HEK293 (cell line): ENCODE measurements at regions not wholly inside any gene's neighbourhood (a gene's known extent, or its start where the extent isn't known, plus 50 kb on each side); places are given as distances from the start of the nearest gene placed in this dataset.

ENCODE experiments used
- CTCF ChIA-PET: fragments of 350-600 bp; formaldehyde crosslinking; extraction: SDS; loops from one replicate; lab custom pipeline; 2021; ENCODE audit warnings: antibody characterized with exemption; lab: Yijun Ruan, JAX
- POLR2A ChIA-PET: fragments of 300-600 bp; formaldehyde crosslinking; extraction: SDS; loops from one replicate; lab custom pipeline; 2020; ENCODE audit warnings: antibody characterized with exemption, inconsistent platforms; lab: Yijun Ruan, JAX
- H3K27ac ChIP-seq: fragments of 200-500 bp; sonication (Bioruptor generic); 2 replicates; pipeline ENCODE4 v1.5.1; 2014; ENCODE audit warnings: low read depth, low read length, control low read depth, inconsistent platforms; ENCODE audit errors: extremely low read depth
- H3K36me3 ChIP-seq, 2 experiments: fragments of 200-500 bp in 1 of 2; sonication (Bioruptor generic) in 1 of 2; 1 replicate in 1 of 2; 2 replicates in 1 of 2; pipeline ENCODE4 v1.5.1; 2014 to 2017; ENCODE audit warnings: inconsistent platforms in 2 of 2, low read length in 2 of 2; ENCODE audit not compliant: control insufficient read depth in 2 of 2, insufficient read depth in 1 of 2
- H3K4me1 ChIP-seq: fragments of 200-500 bp; sonication (Bioruptor generic); 2 replicates; pipeline ENCODE4 v1.5.1; 2014; ENCODE audit warnings: mild to moderate bottlenecking, low read length, inconsistent platforms; ENCODE audit not compliant: control insufficient read depth, insufficient read depth
- H3K4me3 ChIP-seq: 2 replicates; pipeline ENCODE4 v1.5.1; 2011; ENCODE audit warnings: low read depth, mild to moderate bottlenecking, control low read depth, low read length, moderate library complexity
- H3K9me3 ChIP-seq: fragments of 200-500 bp; sonication (Bioruptor generic); 2 replicates; pipeline ENCODE4 v1.5.1; 2014; ENCODE audit warnings: low read depth, low read length, inconsistent platforms; ENCODE audit not compliant: control insufficient read depth, insufficient read depth
- BCL11B ChIP-seq: fragments of 450-650 bp; formaldehyde crosslinking; IDR thresholded peaks from 2 replicates; pipeline ENCODE4 v1.5.1; 2016; ENCODE audit warnings: low read depth, missing biosample characterization, missing genetic modification characterization
- GLIS1 ChIP-seq: fragments of 450-650 bp; formaldehyde crosslinking; IDR thresholded peaks from 2 replicates; pipeline ENCODE4 v1.5.1; 2016; ENCODE audit warnings: missing biosample characterization, missing genetic modification characterization
- KLF17 ChIP-seq: fragments of 450-650 bp; formaldehyde crosslinking; IDR thresholded peaks from 2 replicates; pipeline ENCODE4 v1.5.1; 2016; ENCODE audit warnings: missing biosample characterization, missing genetic modification characterization
- MZF1 ChIP-seq: fragments of 450-650 bp; formaldehyde crosslinking; IDR thresholded peaks from 2 replicates; pipeline ENCODE4 v1.5.1; 2017; ENCODE audit warnings: missing biosample characterization, missing genetic modification characterization, borderline replicate concordance
- OSR2 ChIP-seq: fragments of 450-650 bp; formaldehyde crosslinking; IDR thresholded peaks from 2 replicates; pipeline ENCODE4 v1.5.1; 2016; ENCODE audit warnings: missing biosample characterization, missing genetic modification characterization
- SETDB1 ChIP-seq: IDR thresholded peaks from one replicate; pipeline ENCODE4 v1.6.1; 2017; ENCODE audit warnings: mild to moderate bottlenecking, low read length, moderate library complexity, mixed read lengths; ENCODE audit not compliant: insufficient read length
- ZBTB49 ChIP-seq: fragments of 450-650 bp; formaldehyde crosslinking; IDR thresholded peaks from 2 replicates; pipeline ENCODE4 v1.5.1; 2016; ENCODE audit warnings: missing biosample characterization, missing genetic modification characterization, low read depth
- ZNF112 ChIP-seq: fragments of 450-650 bp; formaldehyde crosslinking; IDR thresholded peaks from 2 replicates; pipeline ENCODE4 v1.5.0; 2017; ENCODE audit warnings: missing biosample characterization, missing genetic modification characterization
- ZNF138 ChIP-seq: fragments of 450-650 bp; formaldehyde crosslinking; IDR thresholded peaks from 2 replicates; pipeline ENCODE4 v1.5.1; 2016; ENCODE audit warnings: missing biosample characterization, missing genetic modification characterization, borderline replicate concordance
- ZNF155 ChIP-seq: fragments of 450-650 bp; formaldehyde crosslinking; IDR thresholded peaks from 2 replicates; pipeline ENCODE4 v1.5.1; 2016; ENCODE audit warnings: missing biosample characterization, missing genetic modification characterization
- ZNF175 ChIP-seq: fragments of 450-650 bp; formaldehyde crosslinking; IDR thresholded peaks from 2 replicates; pipeline ENCODE4 v1.5.1; 2016; ENCODE audit warnings: missing biosample characterization, missing genetic modification characterization
- ZNF292 ChIP-seq: fragments of 450-650 bp; formaldehyde crosslinking; IDR thresholded peaks from 2 replicates; pipeline ENCODE4 v1.5.1; 2016; ENCODE audit warnings: low read depth, missing biosample characterization, missing genetic modification characterization, borderline replicate concordance
- ZNF404 ChIP-seq: fragments of 450-650 bp; formaldehyde crosslinking; IDR thresholded peaks from 2 replicates; pipeline ENCODE4 v1.5.1; 2017; ENCODE audit warnings: missing biosample characterization, missing genetic modification characterization
- ZNF426 ChIP-seq: fragments of 450-650 bp; formaldehyde crosslinking; IDR thresholded peaks from 2 replicates; pipeline ENCODE4 v1.5.1; 2017; ENCODE audit warnings: missing biosample characterization, missing genetic modification characterization, mild to moderate bottlenecking, inconsistent platforms, moderate library complexity
- ZNF488 ChIP-seq: fragments of 450-650 bp; formaldehyde crosslinking; IDR thresholded peaks from 2 replicates; pipeline ENCODE4 v1.5.1; 2016; ENCODE audit warnings: missing biosample characterization, missing genetic modification characterization
- ZNF585B ChIP-seq: fragments of 450-650 bp; formaldehyde crosslinking; IDR thresholded peaks from 2 replicates; pipeline ENCODE4 v1.5.1; 2016; ENCODE audit warnings: missing biosample characterization, missing genetic modification characterization
- ZNF600 ChIP-seq: fragments of 450-650 bp; formaldehyde crosslinking; IDR thresholded peaks from 2 replicates; pipeline ENCODE4 v1.5.1; 2016; ENCODE audit warnings: missing biosample characterization, missing genetic modification characterization
- ZNF639 ChIP-seq: fragments of 450-650 bp; formaldehyde crosslinking; IDR thresholded peaks from 2 replicates; pipeline ENCODE4 v1.5.1; 2016; ENCODE audit warnings: missing biosample characterization, missing genetic modification characterization
- ZNF654 ChIP-seq: fragments of 450-650 bp; formaldehyde crosslinking; IDR thresholded peaks from 2 replicates; pipeline ENCODE4 v1.5.1; 2016; ENCODE audit warnings: low read depth, missing biosample characterization, missing genetic modification characterization
- ZNF785 ChIP-seq: fragments of 450-650 bp; formaldehyde crosslinking; IDR thresholded peaks from 2 replicates; pipeline ENCODE4 v1.5.1; 2016; ENCODE audit warnings: missing biosample characterization, missing genetic modification characterization
- ZSCAN30 ChIP-seq: fragments of 450-650 bp; IDR thresholded peaks from 2 replicates; pipeline ENCODE4 v1.5.1; 2018; ENCODE audit warnings: missing biosample characterization, mild to moderate bottlenecking, missing genetic modification characterization, moderate library complexity
- ZXDB ChIP-seq: fragments of 450-650 bp; formaldehyde crosslinking; IDR thresholded peaks from 2 replicates; pipeline ENCODE4 v1.5.1; 2016; ENCODE audit warnings: missing biosample characterization, missing genetic modification characterization
- TF ChIP-seq, protein P1 (sequence below): fragments of 450-650 bp; formaldehyde crosslinking; IDR thresholded peaks from 2 replicates; pipeline ENCODE4 v1.5.1; 2016; ENCODE audit warnings: missing biosample characterization, missing genetic modification characterization

DNA sequence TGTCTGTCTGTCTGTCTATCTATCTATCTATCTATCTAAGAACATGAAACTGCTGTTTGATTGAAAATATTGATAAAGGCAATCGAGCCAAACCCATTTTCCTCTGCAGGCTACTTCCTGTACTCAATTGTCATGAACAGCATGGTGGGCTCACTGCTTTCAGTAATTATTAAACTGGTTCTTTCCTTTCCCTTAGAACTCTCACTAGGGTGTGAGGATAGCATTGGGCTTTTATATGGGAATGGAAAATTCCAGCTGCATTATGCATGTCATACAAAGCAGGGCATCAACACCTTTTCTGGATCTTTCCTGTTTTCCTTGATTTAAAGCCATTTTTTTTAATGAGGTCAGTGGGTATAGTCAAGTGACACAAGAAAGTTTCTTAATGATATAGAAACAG lies 161.0 kb upstream of the SYNCRIP start:
- H3K27ac ChIP-seq, result no peak overlapping the region
- TF ChIP-seq MZF1 (tag by site-specific recombination) (no peak), ZNF488 (no peak)

GRCh38 chr6:85802162-85802561 lies 159.5 kb upstream of the SYNCRIP start:
- H3K36me3 ChIP-seq, result no peaks in the 10 kb centered on the region
- POLR2A ChIA-PET, result interaction anchor here (1.1 kb wide), 1 partner anchor 123 kb away, joined by 3 read pairs; no protein-coding TSS in a partner anchor
- no peak overlapping the region for H3K27ac ChIP-seq
- no peak overlapping the region for H3K4me3 ChIP-seq
- TF ChIP-seq ZNF426, result no peak
- TF ChIP-seq ZNF292 (tag by site-specific recombination), result no peak
- TF ChIP-seq ZNF585B (tag by site-specific recombination), result no peak
- no peak for TF ChIP-seq ZNF404 (tag by site-specific recombination)
- no peak for TF ChIP-seq ZXDB (tag by site-specific recombination)
- no peak for TF ChIP-seq BCL11B
- no peak for TF ChIP-seq ZNF488
- TF ChIP-seq ZNF138 (tag by site-specific recombination), result no peak
- TF ChIP-seq ZNF639 (tag by site-specific recombination), result no peak
- TF ChIP-seq ZNF654, result no peak
- CTCF ChIA-PET, result no interaction called here
- H3K4me1 ChIP-seq, result no peaks in the 10 kb centered on the region
- H3K9me3 ChIP-seq, result no peaks in the 10 kb centered on the region

More for the DNA sequence above, 161.0 kb upstream of the SYNCRIP start:
- Histone ChIP-seq H3K9me3 (no peaks in the 10 kb centered on the region), H3K4me3 (no peak overlapping the region), H3K36me3 (no peaks in the 10 kb centered on the region), H3K4me1 (no peaks in the 10 kb centered on the region)
- ChIA-PET CTCF (interaction anchor here (0.6 to 0.9 kb wide), 2 partner anchors 47 to 217 kb away, joined by 3 read pairs; no protein-coding TSS in a partner anchor), POLR2A (no interaction called here)

DNA sequence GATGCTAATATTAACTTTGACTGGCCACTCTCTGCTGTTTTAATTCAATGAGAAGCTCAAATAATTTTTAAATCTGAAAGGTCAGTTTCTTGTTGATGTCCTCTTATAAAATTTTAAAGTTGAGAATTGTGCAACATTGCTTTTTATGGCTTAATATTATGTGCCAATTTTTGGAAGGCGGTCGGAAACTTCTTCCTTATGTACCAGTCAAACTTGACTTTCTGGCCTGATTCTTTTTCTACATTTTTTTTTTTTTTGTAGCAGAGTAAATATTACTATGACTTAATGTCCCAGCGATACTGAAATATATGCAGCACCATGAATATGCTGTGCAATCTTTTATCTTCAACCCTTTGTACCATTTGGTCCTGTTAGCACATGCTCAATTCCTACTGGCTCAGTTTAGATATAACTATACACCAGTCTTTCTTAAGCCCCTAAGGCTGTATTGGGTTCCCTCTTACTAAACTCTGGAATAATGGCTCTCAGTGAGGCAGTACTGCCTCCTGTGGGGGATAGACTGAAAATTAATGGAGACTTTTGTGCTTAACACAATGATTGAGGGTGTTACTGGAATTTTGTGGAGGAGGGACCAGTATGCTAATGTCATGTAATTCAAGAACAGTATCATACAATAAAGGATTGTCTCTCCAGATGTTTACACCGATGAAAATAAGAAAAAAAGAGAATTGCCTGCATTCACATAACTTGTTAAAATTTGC lies 156.4 kb upstream of the SYNCRIP start:
- Histone ChIP-seq H3K4me3 (no peak overlapping the region), H3K27ac (no peak overlapping the region), H3K36me3 (no peaks in the 10 kb centered on the region), H3K4me1 (no peaks in the 10 kb centered on the region), H3K9me3 (no peaks in the 10 kb centered on the region)
- ChIA-PET CTCF (interaction anchor here (0.6 kb wide), 2 partner anchors 62 to 161 kb away, joined by 3 to 6 read pairs; no protein-coding TSS in a partner anchor), POLR2A (no interaction called here)
- no peak for TF ChIP-seq ZNF155 (tag by site-specific recombination)
- TF ChIP-seq, protein P1, sequence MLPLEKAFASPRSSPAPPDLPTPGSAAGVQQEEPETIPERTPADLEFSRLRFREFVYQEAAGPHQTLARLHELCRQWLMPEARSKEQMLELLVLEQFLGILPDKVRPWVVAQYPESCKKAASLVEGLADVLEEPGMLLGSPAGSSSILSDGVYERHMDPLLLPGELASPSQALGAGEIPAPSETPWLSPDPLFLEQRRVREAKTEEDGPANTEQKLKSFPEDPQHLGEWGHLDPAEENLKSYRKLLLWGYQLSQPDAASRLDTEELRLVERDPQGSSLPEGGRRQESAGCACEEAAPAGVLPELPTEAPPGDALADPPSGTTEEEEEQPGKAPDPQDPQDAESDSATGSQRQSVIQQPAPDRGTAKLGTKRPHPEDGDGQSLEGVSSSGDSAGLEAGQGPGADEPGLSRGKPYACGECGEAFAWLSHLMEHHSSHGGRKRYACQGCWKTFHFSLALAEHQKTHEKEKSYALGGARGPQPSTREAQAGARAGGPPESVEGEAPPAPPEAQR, result no peak
- TF ChIP-seq ZNF654, result no peak
- TF ChIP-seq KLF17 (tag by site-specific recombination), result no peak
- no peak for TF ChIP-seq ZNF600 (tag by site-specific recombination)
- TF ChIP-seq ZNF785, result no peak
- no peak for TF ChIP-seq OSR2 (tag by site-specific recombination)
- TF ChIP-seq ZSCAN30, result no peak
- TF ChIP-seq SETDB1, result no peak
- TF ChIP-seq ZBTB49, result no peak
- TF ChIP-seq ZNF175 (tag by site-specific recombination), result no peak
- no peak for TF ChIP-seq ZNF112 (tag by site-specific recombination)
- no peak for TF ChIP-seq GLIS1 (tag by site-specific recombination)
